ENCODE measurements at regions not wholly inside any gene's neighbourhood (a gene's known extent, or its start where the extent isn't known, plus 50 kb on each side); places are given as distances from the start of the nearest gene placed in this dataset.

- no peak for DNase-seq
Measured at GRCh38 chr11:37657645-37658044, 1059.6 kb upstream of the RAG2 start.

GRCh38 chr11:37647767-37648166, 1049.7 kb upstream of the RAG2 start:
- no peak for DNase-seq

GRCh38 chr11:37643968-37644367, 1045.9 kb upstream of the RAG2 start:
- DNase-seq, result no peak

GRCh38 chr11:37642296-37642695, 1044.3 kb upstream of the RAG2 start:
- no peak for DNase-seq

- DNase-seq, result no peak
Measured at GRCh38 chr11:37632748-37633147, 1034.7 kb upstream of the RAG2 start.

- no peak for DNase-seq
Measured at GRCh38 chr11:37630866-37631265, 1032.8 kb upstream of the RAG2 start.

- no peak for DNase-seq
Measured at GRCh38 chr11:37623778-37624177, 1025.7 kb upstream of the RAG2 start.

- no peak for DNase-seq
Measured at GRCh38 chr11:37621662-37622061, 1023.6 kb upstream of the RAG2 start.

GRCh38 chr11:37616291-37616690, 1018.3 kb upstream of the RAG2 start:
- DNase-seq, result no peak

- no peak for DNase-seq
Measured at GRCh38 chr11:37613031-37613430, 1015.0 kb upstream of the RAG2 start.

GRCh38 chr11:37612146-37612545, 1014.1 kb upstream of the RAG2 start:
- no peak for DNase-seq

GRCh38 chr11:37605229-37605628, 1007.2 kb upstream of the RAG2 start:
- no peak for DNase-seq

GRCh38 chr11:37598381-37598780, 1000.3 kb upstream of the RAG2 start:
- DNase-seq, result no peak

- DNase-seq, result no peak
Measured at GRCh38 chr11:37597776-37598175, 999.7 kb upstream of the RAG2 start.

GRCh38 chr11:37595845-37596244, 997.8 kb upstream of the RAG2 start:
- DNase-seq, result no peak

GRCh38 chr11:37574361-37574760, 976.3 kb upstream of the RAG2 start:
- no peak for DNase-seq

GRCh38 chr11:37572491-37573171, 974.6 kb upstream of the RAG2 start:
- no peak for DNase-seq

- no peak for DNase-seq
Measured at GRCh38 chr11:37571246-37571645, 973.2 kb upstream of the RAG2 start.

- DNase-seq, result no peak
Measured at GRCh38 chr11:37560991-37561390, 963.0 kb upstream of the RAG2 start.

- DNase-seq, result no peak
Measured at GRCh38 chr11:37560346-37560745, 962.3 kb upstream of the RAG2 start.

- DNase-seq, result no peak
Measured at GRCh38 chr11:37558619-37559210, 960.7 kb upstream of the RAG2 start.

- no peak for DNase-seq
Measured at GRCh38 chr11:37557990-37558389, 960.0 kb upstream of the RAG2 start.

GRCh38 chr11:37552284-37552683, 954.2 kb upstream of the RAG2 start:
- no peak for DNase-seq

- DNase-seq, result no peak
Measured at GRCh38 chr11:37544491-37544890, 946.5 kb upstream of the RAG2 start.

Measured in anterior cingulate cortex (tissue), 58 donors.